Upper lobe of right lung (tissue), 1 donor: ENCODE measurements at regions not wholly inside any gene's neighbourhood (a gene's known extent, or its start where the extent isn't known, plus 50 kb on each side); places are given as distances from the start of the nearest gene placed in this dataset.

Experiments used
- ATAC-seq: fragments of 200-7000 bp; cut with Tn5 transposase; one replicate; pipeline ENCODE4 v1.9.1; 2020; ENCODE audit warnings: mild to moderate bottlenecking, moderate library complexity
- DNase-seq: peaks from one replicate; pipeline ENCODE4 v3.0.0-alpha.2; 2020
- H3K27ac ChIP-seq: fragments of 200-600 bp; one replicate; pipeline ENCODE4 v1.8.0; 2022
- H3K27me3 ChIP-seq: fragments of 200-600 bp; one replicate; pipeline ENCODE4 v1.8.0; 2022; ENCODE audit warnings: mild to moderate bottlenecking
- H3K36me3 ChIP-seq: fragments of 200-600 bp; one replicate; pipeline ENCODE4 v1.8.0; 2022
- H3K4me1 ChIP-seq: fragments of 200-600 bp; one replicate; pipeline ENCODE4 v1.8.0; 2022
- H3K4me3 ChIP-seq: fragments of 200-600 bp; one replicate; pipeline ENCODE4 v1.8.0; 2022; ENCODE audit warnings: mild to moderate bottlenecking
- H3K9me3 ChIP-seq: fragments of 200-600 bp; one replicate; pipeline ENCODE4 v1.8.0; 2022
- intact Hi-C: fragments of 100-400 bp; cut with DNase I; formaldehyde crosslinking; loops from one replicate; pipeline ENCODE4 v1.11.0; 2022
- TF ChIP-seq, protein P1 (sequence below): fragments of 200-600 bp; IDR thresholded peaks from one replicate; pipeline ENCODE4 v1.8.0; 2022; ENCODE audit warnings: antibody characterized with exemption
- donor health status: DM: no; HTN: yes; CAD: no; lungs with severe emphysema.

DNA sequence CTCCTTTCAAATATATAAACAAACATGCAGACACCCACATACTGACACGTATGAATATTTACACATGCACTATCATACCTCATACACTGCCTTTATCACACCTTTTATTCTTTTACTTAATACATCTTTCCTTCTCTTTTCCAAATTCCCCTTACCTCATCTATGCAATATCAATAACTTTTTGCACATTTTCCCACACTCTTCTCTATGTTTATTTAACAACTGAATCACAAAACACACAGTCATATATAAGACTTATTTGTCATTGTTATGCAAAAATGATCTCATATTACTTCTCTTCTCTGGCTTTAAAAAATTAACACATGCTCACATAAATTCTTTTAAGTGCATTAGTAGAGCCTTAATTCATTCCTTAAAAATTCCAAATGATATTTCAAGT lies 461.4 kb downstream of the DIPK2A start:
- DNase-seq (no peak), ATAC-seq (no peak)
- Histone ChIP-seq H3K27me3 (no peaks in the 10 kb centered on the region), H3K36me3 (no peaks in the 10 kb centered on the region), H3K9me3 (no peaks in the 10 kb centered on the region), H3K27ac (no peak overlapping the region), H3K4me3 (no peak overlapping the region), H3K4me1 (no peaks in the 10 kb centered on the region)
- intact Hi-C loops: no loop called here
- TF ChIP-seq, protein P1, sequence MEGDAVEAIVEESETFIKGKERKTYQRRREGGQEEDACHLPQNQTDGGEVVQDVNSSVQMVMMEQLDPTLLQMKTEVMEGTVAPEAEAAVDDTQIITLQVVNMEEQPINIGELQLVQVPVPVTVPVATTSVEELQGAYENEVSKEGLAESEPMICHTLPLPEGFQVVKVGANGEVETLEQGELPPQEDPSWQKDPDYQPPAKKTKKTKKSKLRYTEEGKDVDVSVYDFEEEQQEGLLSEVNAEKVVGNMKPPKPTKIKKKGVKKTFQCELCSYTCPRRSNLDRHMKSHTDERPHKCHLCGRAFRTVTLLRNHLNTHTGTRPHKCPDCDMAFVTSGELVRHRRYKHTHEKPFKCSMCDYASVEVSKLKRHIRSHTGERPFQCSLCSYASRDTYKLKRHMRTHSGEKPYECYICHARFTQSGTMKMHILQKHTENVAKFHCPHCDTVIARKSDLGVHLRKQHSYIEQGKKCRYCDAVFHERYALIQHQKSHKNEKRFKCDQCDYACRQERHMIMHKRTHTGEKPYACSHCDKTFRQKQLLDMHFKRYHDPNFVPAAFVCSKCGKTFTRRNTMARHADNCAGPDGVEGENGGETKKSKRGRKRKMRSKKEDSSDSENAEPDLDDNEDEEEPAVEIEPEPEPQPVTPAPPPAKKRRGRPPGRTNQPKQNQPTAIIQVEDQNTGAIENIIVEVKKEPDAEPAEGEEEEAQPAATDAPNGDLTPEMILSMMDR: no peak

DNA sequence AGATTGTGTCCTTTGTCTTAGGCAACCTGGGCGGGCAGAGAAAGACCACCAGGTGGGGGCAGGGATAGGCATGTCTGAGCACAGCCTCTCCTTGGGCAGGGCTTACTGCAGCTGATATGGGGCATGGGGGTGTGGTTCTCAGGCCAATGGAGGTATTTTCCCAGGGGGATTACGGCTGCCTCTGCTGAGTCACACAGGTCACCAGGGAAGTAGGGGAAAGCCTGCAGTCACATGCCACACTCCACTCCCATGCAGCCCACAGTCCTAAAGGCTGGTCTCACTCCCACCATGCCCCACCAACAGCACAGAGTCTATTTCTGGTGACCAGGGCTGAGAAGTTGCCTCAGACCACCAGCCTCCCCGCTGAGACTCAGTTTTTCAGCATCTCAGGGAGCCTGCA lies 466.4 kb downstream of the DIPK2A start:
- Histone ChIP-seq H3K27me3 (no peaks in the 10 kb centered on the region), H3K4me1 (no peaks in the 10 kb centered on the region), H3K27ac (no peak overlapping the region), H3K36me3 (no peaks in the 10 kb centered on the region), H3K4me3 (no peak overlapping the region), H3K9me3 (no peaks in the 10 kb centered on the region)
- no peak for ATAC-seq
- no peak for DNase-seq
- intact Hi-C loops: no loop called here
- TF ChIP-seq, protein P1: no peak

DNA sequence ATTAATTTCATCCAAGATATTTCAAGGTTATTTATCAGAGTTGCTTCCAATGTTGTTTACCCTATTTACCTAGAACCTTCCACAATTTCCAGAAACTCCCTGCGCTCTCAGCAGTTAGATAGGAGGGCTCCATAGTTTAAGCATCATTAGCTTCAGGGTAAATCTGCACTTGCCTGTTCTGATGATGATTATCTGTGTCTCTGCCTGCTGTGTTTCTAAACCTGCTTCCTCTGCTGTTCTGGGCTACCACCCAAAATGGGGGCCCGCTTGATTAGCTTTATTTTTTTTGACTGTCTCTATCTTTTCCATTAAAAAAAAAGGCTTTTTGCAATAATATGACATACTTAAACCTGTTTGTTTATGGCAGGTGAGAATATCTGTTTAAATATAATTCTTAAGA lies 472.4 kb downstream of the DIPK2A start:
- Histone ChIP-seq H3K9me3 (no peaks in the 10 kb centered on the region), H3K36me3 (no peaks in the 10 kb centered on the region), H3K4me1 (no peaks in the 10 kb centered on the region), H3K27ac (no peak overlapping the region), H3K27me3 (no peaks in the 10 kb centered on the region), H3K4me3 (no peak overlapping the region)
- ATAC-seq (no peak), DNase-seq (no peak)
- intact Hi-C loops: no loop called here
- TF ChIP-seq, protein P1: no peak

DNA sequence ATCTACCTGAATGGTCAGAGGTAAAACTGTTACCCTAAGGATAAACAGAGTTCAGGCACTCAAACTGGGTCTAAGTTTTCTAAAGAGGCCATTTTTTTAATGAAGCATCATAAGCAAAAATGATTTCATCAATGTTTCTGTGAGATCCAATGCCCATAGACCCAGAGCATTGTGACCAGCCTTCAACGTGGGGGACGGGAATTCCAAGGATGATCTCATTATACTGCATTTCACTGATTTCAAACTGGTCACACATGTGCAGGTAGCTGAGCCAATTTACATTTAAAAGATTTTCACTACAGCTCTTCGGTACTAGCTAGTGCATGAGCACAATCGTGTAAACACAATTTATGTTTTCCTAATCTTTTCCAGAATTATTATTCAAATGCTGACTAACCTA lies 472.9 kb downstream of the DIPK2A start:
- Histone ChIP-seq H3K27ac (no peak overlapping the region), H3K4me3 (no peak overlapping the region), H3K4me1 (no peaks in the 10 kb centered on the region), H3K27me3 (no peaks in the 10 kb centered on the region), H3K9me3 (no peaks in the 10 kb centered on the region), H3K36me3 (no peaks in the 10 kb centered on the region)
- TF ChIP-seq, protein P1: no peak
- DNase-seq: no peak
- ATAC-seq: no peak
- intact Hi-C loops: no loop called here

DNA sequence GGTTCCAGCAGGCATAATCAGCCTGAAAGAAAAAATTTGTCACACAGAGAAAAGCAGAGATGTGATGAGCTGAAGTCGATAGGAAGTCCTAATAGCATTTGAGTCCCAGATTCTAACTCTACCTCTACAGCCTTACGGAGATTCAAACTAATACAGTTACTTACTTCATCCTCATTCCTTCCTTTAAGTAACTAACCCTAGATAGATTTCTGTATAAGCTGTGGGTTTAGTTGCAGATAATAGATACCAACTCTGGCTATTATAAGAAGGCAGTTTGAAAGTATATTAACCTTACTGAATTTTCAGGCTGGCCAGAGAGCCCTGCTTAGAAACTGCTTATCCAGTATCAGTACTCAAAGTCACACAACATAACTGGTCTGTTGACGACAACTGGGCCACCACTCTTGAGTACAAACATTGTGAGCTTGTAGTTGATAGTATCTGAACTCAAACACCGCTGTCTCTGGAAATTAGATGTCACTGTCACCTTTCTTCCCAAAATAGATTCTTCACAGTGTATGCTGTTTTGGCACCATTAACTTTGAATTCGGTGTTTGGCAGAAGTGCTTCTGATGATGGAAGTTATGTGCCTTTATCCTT lies 484.3 kb downstream of the DIPK2A start:
- H3K27ac ChIP-seq: no peak overlapping the region
- ATAC-seq: no peak
- H3K36me3 ChIP-seq: no peaks in the 10 kb centered on the region
- no peaks in the 10 kb centered on the region for H3K27me3 ChIP-seq
- intact Hi-C loops: no loop called here
- DNase-seq: no peak
- no peaks in the 10 kb centered on the region for H3K9me3 ChIP-seq
- TF ChIP-seq, protein P1: no peak
- H3K4me1 ChIP-seq: no peaks in the 10 kb centered on the region
- H3K4me3 ChIP-seq: no peak overlapping the region

DNA sequence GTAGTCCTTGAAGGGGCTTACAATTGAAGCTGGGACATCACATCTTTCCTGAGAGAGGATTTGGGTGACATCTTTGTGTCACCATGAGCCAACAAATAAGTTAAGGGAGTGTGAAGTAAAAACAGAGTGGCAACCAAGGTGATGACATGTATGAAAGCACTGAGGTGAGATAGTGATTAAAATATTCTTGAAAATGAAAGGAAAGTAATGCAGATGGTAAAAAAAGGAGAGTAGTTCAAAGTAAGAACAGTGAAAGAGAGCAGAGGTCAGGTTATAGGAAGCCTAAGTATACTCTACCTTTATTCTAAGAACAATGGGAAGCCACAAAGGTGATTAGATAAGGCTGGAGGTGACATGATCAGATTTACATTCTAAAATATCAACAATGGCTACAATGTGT lies 486.1 kb downstream of the DIPK2A start:
- TF ChIP-seq, protein P1: no peak
- DNase-seq: no peak
- Histone ChIP-seq H3K27me3 (no peaks in the 10 kb centered on the region), H3K4me1 (no peaks in the 10 kb centered on the region), H3K4me3 (no peak overlapping the region), H3K9me3 (no peaks in the 10 kb centered on the region), H3K36me3 (no peaks in the 10 kb centered on the region), H3K27ac (no peak overlapping the region)
- ATAC-seq: no peak
- intact Hi-C loops: no loop called here
